ENCODE measurements at regions not wholly inside any gene's neighbourhood (a gene's known extent, or its start where the extent isn't known, plus 50 kb on each side); places are given as distances from the start of the nearest gene placed in this dataset.

DNA sequence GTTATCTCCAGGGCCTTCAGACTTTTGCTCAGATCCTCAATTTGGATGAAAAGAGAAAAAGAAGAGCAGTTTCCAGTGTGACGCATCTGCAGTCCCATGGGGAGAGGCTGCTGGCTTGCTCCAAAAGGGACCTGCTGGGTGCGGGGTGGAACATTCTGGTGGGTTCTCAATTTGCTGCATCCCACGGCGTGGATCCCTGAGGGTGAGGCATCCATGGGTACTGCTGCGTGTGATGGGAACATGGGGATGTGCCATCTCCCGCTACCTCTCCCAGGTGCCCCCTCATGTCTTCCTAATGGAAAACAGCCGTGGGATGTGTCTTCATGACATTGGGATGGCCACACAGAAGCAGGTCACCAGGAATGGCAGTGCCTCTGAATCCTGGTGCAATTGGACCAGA, 221.3 kb upstream of the AJAP1 start:
- ATAC-seq (ENCODE audit: poor library complexity) (no peak), DNase-seq (no peak)
- intact Hi-C loops (cut with DNase I) = no loop called here

DNA sequence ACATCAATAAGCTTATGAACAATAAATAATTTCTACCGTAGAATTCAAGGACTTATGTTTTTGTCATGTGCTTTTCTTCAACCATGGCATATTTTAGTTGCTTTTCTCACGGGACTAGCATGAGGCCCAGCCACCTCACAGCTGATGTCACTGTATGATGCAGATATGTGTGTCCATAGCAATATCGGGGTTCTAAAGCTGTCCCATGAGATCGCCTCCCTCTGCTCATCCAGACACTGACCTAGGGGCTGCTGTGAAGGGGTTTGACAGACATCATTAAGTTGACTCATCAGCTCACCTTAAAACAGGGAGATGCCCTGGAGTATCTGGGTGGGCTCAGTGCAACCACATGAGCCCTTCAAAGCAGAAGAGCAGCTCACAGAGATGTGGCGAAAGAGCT, 210.3 kb upstream of the AJAP1 start:
- intact Hi-C loops (cut with DNase I) = no loop called here
- no peak for DNase-seq
- no peak for ATAC-seq (ENCODE audit: poor library complexity)

DNA sequence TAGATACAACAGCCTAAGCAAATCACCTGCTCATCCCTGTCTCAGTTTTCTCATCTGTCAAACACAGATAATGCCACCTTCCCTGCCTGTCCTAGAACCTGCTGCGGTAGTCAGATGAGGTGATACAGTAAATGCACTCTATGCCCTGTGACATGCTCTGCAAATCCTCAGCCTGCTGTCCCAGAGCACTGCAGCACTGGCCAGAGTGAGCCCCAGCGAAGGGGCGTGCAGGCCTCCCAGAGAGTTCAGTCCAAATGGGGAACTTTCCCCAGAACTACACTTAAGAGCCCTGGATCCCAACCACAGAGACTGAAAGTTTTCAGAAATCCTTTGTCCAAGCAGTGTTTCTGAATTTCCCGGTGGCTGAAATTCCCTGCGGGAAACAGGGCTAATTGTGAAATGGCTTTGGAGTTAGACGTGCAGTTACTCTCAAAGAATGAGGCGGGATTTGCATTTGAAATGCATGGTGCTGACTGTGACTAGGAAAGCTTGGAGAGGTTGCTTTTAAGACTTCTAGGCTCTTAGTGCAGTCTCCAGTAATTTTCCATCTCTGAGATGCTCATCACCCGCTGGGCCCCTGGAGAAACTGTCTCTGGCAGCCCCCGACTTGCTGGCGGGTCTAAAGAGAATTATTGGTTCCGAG, 206.5 kb upstream of the AJAP1 start:
- no peak for DNase-seq
- intact Hi-C loops (cut with DNase I) = no loop called here
- ATAC-seq (ENCODE audit: poor library complexity) = no peak

DNA sequence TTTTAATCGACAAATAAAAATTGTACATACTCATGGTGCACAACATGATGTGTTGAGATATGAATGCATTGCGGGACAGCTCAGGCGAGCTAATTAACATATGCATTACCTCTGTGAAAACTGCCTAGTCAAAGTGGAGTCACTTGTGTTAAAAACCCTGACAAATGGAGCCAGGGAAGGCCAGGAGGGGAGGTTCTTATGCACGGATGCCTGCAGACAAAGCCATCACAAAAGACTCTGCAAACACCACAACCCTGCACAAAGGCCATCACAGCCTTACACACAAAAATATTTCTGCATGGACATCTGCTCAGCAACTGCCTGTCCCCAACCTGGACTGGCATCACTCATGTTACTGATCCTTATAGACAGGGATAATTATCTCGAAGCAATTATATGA, 204.4 kb upstream of the AJAP1 start:
- DNase-seq (no peak), ATAC-seq (ENCODE audit: poor library complexity) (no peak)
- intact Hi-C loops (cut with DNase I) = no loop called here

DNA sequence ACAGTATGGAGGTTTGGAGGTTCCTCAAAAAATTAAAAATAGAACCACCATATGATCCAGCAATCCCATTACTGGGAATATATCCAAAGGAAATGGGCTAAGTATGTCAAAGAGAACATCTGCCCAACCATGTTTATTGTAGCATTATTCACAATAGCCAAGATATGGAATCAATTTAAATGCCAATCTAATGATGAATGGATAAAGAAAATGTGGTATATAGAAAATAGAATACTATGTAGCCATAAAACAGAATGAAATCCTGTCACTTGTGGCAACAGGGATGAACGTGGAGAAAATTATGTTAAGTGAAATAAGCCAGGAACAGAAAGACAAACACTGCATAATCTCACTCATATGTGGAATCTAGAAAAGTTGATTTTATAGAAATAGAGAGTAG, 201.7 kb upstream of the AJAP1 start:
- ATAC-seq (ENCODE audit: poor library complexity) (no peak), DNase-seq (no peak)
- intact Hi-C loops (cut with DNase I) = no loop called here

DNA sequence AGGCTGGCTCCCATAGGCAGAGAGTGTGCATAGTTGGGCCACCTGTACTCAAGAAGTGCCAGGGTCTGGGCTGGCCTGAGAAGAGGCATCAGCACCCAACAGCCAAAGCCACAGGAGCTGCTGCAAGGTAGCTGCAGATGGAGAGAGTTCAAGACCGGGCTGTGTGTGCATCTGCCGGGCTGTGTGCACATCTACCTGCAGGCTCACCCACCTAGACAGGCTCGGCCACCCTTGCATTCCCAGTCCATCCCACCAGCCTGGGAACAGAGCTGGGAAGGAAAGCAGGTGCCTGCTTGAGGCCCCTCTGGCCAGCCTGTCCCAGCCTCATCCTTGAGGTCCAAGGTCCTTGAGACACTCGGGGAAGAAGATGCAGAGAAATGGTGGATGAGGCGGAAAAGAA, 194.4 kb upstream of the AJAP1 start:
- intact Hi-C loops (cut with DNase I) = no loop called here
- DNase-seq = no peak
- ATAC-seq (ENCODE audit: poor library complexity) = no peak

DNA sequence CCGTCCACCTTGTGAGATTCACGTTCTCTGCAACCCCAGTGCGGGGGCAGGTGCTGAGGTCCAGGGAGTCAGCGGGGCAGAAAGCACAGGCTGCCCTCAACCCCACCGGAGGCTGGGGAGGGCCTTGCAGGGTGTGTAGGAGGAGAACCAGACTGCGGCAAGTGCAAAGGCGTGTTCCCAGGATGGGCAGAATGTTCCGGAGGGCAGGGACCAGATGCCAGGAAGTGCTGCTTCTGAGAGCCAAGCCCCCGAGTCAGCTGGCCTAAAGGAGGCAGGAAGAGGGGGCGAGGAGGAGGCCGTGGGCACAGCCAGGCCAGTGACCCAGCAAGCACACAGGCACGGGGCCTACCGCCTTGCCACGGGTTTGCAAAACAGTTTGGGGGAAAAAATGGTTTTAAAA, 193.8 kb upstream of the AJAP1 start:
- intact Hi-C loops (cut with DNase I) = no loop called here
- ATAC-seq (ENCODE audit: poor library complexity) = no peak

DNA sequence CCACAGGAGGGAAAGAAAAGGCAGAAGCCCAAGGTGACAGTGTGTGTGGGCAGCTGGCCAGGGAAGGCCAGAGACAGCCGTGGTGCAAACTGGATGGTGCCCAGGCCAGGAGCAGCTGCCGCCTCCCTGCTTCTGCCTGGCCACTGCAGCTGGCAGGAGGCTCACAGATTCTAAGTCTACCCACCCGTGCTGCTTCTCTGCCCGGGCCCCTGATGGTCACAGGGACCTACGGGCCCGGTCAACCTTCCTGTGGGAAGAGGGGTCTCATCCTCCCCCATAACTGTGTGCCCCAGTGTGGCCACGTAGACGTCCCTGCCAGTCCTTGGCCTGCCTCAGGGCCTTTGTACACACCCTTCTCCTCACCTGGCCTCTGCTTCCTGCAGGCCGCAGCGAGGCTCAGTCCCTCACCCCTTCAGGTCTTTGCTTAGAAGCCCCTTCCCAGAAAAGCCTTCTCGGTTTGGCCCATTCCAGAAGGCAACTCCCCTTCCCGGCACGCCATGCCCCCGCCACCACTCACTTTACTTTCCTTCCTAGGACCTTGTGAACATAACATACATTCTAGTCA, 192.6 kb upstream of the AJAP1 start:
- DNase-seq (no peak), ATAC-seq (ENCODE audit: poor library complexity) (no peak)
- intact Hi-C loops (cut with DNase I) = no loop called here

More for the DNA sequence above, 193.8 kb upstream of the AJAP1 start:
- DNase-seq = no peak

DNA sequence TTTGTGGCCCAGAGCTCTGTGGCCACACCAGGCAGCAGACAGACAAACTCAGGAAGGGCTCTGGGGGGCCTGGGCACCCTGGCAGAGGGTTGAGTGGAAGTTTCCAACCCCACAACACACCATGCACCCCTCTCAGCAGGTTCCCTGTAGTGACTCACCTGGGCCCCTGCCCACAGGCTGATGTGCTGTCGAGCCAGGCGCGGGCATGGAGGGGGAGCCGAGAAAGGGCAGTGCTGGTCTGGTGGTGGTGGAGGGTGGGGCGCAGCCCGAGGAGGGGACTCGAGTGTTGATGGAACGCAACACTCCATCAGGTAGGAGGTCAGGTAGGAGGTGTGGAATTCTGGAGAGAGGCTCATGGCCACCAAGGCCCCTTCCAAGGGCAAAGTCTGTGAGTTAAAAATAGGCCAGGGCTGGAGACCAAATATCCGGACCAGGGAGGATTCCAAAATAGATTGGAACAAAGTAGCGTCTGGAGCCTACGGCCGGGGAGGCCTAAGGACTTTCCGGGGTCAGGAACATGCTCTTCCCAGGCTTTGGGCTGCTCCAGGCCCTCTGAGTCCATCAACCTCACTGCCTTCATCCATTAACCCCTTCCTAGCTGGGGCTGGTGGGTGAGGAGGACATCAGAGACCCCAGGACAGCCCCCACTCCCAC, 191.5 kb upstream of the AJAP1 start:
- intact Hi-C loops (cut with DNase I) = no loop called here
- DNase-seq (no peak), ATAC-seq (ENCODE audit: poor library complexity) (peak; percentile 73)

DNA sequence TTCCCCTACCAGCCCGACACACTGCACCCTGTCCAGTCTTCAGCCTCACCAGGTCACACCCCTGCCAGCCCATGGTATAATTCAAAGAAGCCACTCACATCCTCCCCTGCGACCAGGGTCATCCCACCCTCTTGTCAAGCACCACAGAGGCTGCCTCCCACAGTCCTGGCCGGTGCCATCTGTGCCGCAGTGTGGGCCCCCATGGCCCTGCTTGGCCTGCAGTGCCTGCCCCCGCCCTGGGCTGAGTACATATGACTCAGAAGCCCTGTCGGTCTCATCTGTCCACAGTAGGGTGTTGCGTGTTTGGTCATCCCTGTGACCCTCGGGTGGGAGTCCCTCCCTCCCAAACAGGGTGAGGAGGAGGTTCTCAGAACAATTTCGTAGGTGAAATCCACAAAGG, 190.8 kb upstream of the AJAP1 start:
- intact Hi-C loops (cut with DNase I) = no loop called here
- DNase-seq (no peak), ATAC-seq (ENCODE audit: poor library complexity) (no peak)

DNA sequence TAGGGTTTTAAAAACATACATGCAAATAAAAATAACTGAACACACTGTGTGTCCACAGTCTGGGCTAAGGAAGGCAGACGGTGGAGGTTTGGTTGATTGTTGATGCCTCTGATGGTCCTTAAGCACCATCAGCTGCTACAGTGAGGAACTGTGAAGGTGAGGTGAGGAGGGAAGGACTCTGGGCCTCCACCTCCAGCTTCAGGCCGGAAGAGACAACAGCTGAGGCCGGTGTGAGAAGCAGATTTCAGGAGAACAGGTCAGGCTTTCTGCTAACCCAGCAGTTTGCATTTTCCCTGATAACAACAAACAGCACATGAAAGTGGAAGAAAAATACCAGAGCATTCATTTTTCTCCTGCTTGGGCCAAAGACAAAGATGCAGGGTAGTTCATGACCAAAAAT, 189.9 kb upstream of the AJAP1 start:
- DNase-seq (no peak), ATAC-seq (ENCODE audit: poor library complexity) (no peak)
- intact Hi-C loops (cut with DNase I) = no loop called here

DNA sequence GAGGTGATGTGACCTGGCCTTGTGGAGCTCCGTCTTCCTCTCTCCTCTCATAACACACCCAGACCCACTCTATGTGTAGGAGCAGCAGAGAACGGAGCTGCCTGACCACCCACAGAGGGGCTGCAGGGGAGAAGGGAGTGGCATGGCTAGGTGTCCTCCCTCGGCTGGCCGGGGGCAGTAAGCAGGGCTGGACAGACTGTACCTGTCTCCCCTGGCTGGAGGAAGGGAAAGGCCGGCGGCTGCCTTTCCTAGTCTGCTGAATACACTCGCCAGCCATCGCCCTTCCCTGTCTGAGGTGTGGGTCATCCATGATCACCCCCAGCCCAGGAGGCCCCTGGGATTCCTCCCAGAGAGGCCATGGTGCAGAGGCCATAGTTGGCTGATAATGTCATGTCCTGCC, 187.2 kb upstream of the AJAP1 start:
- intact Hi-C loops (cut with DNase I) = no loop called here

DNA sequence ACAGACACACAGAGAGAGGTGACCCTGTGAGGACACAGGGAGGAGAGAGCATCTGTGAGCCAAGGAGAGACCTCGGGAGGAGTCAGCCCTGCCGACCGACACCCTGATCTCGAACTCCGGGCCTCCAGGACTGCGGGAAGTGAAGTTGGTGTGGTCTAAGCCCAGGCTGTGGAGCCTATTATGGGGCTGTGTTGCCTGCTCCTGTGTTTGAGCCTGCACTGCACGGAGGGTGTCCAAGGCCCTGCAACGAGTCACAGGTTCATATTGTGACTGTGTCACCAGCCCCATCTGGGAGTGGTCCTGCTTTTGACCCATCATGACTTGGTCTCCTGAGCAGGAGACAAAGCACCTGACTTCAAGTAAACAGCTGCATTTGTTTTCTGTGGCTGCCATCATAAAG, 186.0 kb upstream of the AJAP1 start:
- DNase-seq (no peak), ATAC-seq (ENCODE audit: poor library complexity) (no peak)
- intact Hi-C loops (cut with DNase I) = no loop called here

More for the DNA sequence above, 187.2 kb upstream of the AJAP1 start:
- DNase-seq (no peak), ATAC-seq (ENCODE audit: poor library complexity) (no peak)

DNA sequence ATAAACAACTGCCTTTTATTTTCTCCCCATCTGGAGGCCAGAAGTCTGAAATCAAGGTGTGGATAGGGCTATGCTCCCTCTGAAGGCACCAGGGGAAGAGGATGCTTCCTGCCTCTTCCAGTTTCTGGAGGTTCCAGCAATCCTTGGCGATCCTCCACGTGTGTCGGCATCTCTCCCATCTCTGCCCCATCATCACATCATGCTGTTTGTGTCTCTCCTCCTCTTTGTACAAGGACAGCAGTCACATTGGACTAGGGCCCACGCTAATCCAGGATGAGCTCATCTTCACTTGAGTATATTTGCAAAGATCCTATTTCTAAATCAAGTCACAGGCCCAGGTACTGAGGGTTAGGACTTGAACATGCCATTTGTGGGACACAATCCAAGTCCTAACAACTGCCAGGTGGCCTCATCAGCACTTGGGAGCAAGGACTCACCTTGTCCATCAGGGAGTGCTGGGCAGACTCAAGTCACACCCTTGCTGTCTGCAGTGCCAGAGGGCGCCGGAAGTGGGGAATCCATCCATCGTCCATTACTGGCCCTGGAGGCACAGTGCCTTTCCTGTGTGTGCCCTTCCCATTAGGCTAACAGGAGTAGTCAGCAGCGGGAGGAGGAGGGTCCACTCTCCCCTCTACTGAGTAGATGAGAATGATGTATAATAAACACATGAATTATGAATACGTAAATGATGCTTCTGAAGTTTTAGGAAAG, 185.4 kb upstream of the AJAP1 start:
- intact Hi-C loops (cut with DNase I) = no loop called here

DNA sequence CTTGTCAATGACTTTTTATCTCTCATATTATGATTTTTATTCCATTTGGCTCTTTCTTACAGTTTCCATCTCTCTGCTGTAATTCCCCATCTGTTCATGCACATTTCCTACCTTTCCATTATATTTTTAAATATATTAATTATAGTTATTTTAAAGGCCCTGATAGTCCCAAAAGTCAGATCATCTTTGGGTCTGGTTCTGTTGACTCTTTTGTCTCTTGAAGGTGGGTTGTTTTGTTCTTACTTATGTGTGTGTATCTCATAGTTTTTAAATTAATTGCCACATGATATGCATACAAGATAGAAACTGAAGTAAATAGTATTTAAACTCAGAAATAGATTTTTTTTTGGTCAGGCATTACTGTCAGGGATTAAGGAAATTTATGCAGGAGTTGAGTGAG, 178.0 kb upstream of the AJAP1 start:
- DNase-seq (no peak), ATAC-seq (ENCODE audit: poor library complexity) (no peak)
- intact Hi-C loops (cut with DNase I) = no loop called here

More for the DNA sequence above, 185.4 kb upstream of the AJAP1 start:
- ATAC-seq (ENCODE audit: poor library complexity) (no peak), DNase-seq (no peak)

DNA sequence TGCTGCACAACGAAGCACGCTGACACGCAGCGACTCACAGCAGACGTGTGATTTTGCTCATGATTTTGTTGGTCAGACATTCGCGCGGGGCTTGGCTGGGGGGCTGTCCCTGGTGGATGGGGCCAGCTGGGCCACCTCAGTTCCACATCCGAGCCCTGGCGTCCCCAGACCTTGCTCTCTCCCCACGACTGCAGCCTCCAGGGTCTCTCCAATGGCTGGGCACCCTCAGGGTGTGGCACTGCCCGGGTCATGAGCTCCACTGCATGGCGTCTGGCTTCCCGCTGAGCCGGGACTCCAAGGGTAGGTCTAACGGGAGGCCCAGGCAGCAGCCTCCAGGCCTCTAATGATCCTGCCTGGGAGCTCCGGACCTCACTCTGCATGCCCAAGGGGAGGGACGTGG, 173.0 kb upstream of the AJAP1 start:
- intact Hi-C loops (cut with DNase I) = no loop called here
- ATAC-seq (ENCODE audit: poor library complexity) = no peak
- no peak for DNase-seq

DNA sequence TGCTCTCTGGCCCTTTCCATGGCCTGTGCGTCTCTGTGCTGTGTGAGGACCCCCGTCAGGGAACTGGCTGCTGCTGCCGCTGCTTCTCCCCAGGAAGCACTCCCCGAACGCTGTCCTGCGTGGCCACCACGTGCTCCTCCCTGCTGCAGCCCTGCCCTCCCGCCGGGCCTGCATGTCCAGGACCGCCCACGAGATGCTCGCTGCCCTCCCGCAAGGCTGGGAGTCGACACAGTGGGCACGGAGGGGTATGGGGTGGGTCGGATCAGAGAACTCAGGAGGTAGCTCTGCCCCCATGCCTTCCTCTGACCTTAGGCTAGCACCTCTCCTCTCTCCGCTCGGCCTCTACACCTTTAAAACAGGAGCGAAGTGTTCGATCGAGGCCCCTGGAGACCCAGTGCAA, 171.9 kb upstream of the AJAP1 start:
- DNase-seq (no peak), ATAC-seq (ENCODE audit: poor library complexity) (no peak)
- intact Hi-C loops (cut with DNase I) = no loop called here

DNA sequence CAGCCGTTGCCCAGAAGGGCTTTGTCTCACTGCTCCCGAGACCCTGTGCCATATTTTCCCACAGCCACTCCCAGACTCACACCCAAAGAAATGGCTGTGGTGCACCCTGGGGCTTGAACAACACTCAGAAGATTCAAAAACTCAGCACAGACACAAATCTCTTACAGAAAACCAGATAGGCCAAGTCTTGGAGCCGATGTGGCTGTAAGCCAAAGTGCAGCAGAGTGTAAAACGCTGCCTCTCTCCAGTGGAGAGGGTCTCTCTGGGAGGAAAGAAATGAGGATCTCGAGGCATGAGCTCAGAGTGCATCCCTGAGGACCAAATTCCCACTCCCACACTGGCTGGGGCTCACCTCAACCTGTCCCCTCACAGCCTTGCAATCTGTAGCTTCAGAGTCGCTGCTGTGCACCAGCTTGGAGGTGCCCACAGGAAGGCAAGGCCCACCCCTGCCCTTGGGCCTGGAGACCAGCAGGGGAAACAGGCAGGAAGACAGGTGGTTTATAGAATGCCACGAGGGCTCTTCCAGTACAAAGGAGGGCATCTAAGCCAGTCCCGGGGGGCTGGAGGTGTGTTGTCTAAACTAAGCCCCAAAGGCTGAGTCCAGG, 171.3 kb upstream of the AJAP1 start:
- intact Hi-C loops (cut with DNase I) = no loop called here
- ATAC-seq (ENCODE audit: poor library complexity) (no peak), DNase-seq (no peak)

DNA sequence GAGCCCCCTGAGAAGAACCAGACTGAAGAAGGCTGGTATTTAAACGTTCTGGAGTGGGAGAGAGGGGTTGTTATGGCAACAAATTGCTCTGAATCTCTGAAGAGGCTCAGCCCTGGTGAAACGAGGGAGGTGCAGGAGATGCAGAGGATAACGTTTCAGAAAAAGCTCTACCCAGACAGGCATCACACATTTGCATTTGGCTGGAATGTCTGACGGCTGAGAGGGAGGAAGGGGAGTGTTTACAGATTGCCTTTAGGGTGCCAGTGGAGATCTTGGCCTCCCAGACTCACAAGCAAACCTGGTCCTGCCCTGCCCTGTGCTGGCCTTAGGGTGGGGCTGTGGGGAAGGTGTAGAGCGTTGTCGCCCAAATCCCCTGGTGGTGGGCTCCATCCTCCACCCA, 169.0 kb upstream of the AJAP1 start:
- DNase-seq = no peak
- intact Hi-C loops (cut with DNase I) = no loop called here
- no peak for ATAC-seq (ENCODE audit: poor library complexity)

DNA sequence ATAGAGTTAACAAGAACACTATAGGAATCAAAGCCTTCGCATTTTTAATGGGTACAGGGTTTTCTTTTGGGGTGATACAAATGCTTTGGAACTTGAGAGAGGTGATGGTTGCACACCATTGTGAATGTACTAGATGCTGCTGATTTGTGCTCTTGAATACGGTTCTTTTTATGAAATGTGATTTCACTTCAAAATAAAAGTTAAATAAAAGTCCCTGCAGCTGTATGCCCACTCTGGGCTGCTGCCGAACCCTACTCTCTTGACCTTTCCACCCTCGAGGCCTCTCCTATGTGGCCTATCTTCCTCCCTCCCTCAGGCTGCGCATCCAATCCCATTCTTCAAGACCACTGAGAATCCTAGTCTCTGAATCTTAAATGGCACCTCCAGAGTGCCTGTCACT, 168.5 kb upstream of the AJAP1 start:
- ATAC-seq (ENCODE audit: poor library complexity) (no peak), DNase-seq (no peak)
- intact Hi-C loops (cut with DNase I) = no loop called here
